OCI-M2 (cell line): ENCODE measurements at regions not wholly inside any gene's neighbourhood (a gene's known extent, or its start where the extent isn't known, plus 50 kb on each side); places are given as distances from the start of the nearest gene placed in this dataset.
"Not testable (repeated sequence)": the region's sequence is repeated elsewhere in the genome, so short reads cannot be mapped to it uniquely, and the experiment has no call there.

ENCODE experiments used
- DNase-seq: peaks from one replicate; lab custom pipeline; 2025; ENCODE audit not compliant: unreplicated experiment; lab: John Stamatoyannopoulos, UW

- DNase-seq: no peak
These were observed 55.2 kb downstream of the RPL22L1 start for GRCh38 chr3:170814822-170815221.

DNA sequence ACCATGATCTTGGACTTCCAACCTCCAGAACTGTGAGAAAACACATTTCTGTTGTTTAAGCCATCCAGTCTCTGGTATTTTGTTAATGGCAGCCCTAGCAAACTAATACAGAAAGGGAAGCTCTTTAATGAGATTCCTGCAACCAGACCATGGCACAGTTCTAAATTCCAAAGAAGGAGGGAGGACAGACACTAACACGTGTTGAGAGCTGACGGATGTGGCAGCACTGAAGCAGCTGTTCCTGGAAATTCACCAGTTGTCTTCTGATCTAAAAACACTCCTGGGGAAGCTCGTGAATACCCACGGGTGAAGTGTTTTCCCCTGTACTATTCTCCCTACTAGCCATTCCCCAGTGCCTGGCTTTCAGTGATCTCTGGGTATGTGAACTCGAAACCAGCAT, 56.7 kb downstream of the RPL22L1 start:
- no peak for DNase-seq

DNA sequence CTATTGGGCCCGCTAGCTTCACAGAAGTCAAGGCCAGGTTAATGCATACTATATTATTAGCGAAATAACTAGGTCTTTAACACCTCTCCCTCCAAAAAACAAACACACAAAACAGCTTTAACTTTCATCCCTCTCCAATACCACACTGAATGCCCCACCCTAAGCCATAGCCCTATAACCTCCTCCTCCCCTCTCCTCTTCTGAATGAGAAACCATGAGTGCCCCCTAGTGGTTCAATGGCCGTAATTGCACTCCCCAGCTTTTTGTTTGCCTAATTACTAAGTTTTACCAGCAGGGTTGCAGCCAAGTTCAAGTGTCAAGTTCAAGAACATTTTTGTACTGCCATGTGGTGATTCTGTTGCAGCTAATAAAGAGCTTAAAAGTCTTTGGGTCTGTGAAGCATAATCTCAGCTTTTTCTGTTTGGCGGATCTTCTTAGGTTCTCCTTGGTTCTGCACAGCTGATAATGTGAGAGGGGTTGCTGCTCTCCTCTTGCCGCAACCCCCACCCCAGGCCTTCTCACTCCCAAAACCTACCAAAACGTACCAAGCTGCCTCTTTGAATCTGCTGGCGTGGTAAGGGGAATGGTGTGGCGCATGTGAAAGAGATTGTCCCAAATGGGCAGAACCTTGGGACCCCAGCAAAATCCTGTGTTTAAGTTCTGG, 57.9 kb downstream of the RPL22L1 start:
- peak; percentile 30 for DNase-seq

GRCh38 chr3:170811515-170811914, 58.5 kb downstream of the RPL22L1 start:
- DNase-seq: no peak

GRCh38 chr3:170809975-170810357, 60.0 kb downstream of the RPL22L1 start:
- no peak for DNase-seq

- no peak for DNase-seq
These were observed 60.7 kb downstream of the RPL22L1 start for GRCh38 chr3:170809007-170809974.

GRCh38 chr3:170808041-170808440, 62.0 kb downstream of the RPL22L1 start:
- DNase-seq: no peak

- no peak for DNase-seq
These were observed 63.3 kb downstream of the RPL22L1 start for GRCh38 chr3:170806676-170807075.

- DNase-seq: no peak
These were observed 63.9 kb downstream of the RPL22L1 start for GRCh38 chr3:170806141-170806540.

GRCh38 chr3:170805296-170805695, 64.7 kb downstream of the RPL22L1 start:
- DNase-seq: not testable (repeated sequence)

GRCh38 chr3:170804634-170805033, 65.4 kb downstream of the RPL22L1 start:
- DNase-seq: not testable (repeated sequence)

GRCh38 chr3:170804078-170804477, 65.9 kb downstream of the RPL22L1 start:
- no peak for DNase-seq

DNA sequence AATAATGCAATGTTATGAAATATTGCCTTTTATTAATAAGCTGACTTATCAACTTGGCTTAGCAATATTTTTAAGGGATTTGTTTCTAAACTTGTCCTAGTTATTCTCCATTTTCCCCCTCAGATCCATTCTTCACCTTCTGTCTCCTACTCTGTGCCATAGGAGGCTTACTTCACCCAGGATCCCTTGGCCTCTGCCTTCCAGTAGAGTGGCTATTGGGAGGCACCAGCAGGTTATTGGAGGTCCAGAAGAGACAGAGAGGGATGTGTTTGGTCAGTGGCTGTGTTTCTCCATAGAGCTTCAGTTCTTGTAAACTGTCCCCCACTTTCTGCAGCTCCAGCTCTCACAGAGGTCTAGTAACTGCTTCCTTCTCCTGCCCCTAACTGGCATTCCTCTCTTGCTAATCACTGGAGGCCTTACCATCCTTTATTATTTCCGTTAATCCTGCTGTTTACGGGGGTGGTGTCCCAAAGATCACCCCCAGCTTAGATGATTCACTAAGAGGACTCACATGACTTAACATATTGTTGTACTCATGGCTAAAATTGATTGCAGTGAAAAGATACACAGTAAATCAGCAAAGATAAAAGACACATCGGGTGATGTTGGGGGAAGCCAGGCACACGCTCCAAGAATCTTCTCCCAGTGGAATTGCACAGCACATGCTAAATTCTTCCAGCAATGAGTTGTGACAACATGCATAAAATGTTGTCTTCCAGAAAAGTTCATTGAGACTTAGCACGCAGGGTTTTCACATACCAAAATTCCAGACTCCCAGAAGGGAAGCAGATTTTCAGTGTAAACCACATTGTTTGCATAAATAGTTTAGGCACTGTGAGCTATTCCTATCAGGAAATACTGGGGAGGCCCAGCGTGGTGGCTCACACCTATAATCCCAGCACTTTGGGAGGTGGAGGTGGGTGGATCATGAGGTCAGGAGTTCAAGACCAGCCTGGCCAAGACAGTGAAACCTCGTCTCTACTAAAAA, 67.5 kb downstream of the RPL22L1 start:
- no peak for DNase-seq

DNA sequence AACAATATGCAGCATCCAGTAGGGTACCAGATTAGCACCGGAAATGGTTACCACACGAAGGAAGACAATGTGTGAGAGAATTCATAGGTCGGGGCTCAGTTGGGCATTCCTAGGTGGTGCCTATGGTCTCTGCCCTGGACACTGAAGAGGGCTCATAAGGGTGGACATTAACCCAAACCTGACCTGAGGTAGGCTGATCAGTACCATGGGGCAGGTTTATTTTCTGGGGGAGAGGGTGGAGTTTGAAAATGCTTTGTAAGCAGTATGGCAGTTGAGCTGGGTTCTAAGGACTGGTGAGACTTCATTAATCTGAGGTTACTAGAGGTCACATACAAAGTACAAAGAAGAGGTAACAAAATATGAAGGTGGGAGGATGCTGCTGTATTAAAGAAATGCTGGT, 68.4 kb downstream of the RPL22L1 start:
- DNase-seq: no peak

- DNase-seq: not testable (repeated sequence)
These were observed 69.7 kb downstream of the RPL22L1 start for GRCh38 chr3:170800275-170800674.

- no peak for DNase-seq
These were observed 71.0 kb downstream of the RPL22L1 start for GRCh38 chr3:170799009-170799408.

DNA sequence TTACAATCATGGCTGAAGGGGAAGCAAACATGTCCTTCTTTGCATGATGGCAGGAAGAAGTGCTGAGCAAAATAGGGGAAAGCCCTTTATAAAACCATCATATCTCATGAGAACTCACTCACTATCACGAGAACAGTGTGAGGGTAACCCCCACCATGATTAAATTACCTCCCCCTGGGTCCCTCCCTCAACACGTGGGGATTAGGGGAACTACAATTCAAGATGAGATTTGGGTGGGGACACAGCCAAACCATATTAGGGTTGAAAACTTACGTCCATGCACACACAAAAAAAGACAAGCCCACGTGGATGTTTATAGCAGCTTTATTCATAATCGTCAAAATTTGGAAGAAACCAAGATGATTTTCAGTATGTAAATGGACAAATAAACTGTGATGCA, 72.3 kb downstream of the RPL22L1 start:
- DNase-seq: no peak

DNA sequence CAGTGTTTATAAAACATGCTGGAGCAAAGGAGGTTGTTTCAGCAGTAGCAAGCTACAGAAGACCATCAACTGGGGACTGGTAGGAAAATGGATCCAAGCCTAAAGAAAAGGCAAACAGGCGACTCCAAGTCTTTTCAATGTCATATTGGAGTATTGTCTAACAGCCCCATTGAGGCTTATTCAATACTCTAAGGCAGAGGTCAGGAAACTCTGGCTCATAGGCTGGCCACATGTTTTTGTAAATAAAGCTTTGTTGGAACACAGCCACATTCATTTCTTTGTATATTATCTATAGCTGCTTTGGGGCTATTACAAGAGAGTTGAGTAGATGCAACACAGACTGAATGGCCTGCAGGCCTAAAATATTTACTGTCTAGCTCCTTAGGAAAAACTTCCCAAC, 77.5 kb downstream of the RPL22L1 start:
- DNase-seq: no peak

- no peak for DNase-seq
These were observed 79.3 kb downstream of the RPL22L1 start for GRCh38 chr3:170790647-170791046.

- no peak for DNase-seq
These were observed 82.5 kb downstream of the RPL22L1 start for GRCh38 chr3:170787464-170787863.

DNA sequence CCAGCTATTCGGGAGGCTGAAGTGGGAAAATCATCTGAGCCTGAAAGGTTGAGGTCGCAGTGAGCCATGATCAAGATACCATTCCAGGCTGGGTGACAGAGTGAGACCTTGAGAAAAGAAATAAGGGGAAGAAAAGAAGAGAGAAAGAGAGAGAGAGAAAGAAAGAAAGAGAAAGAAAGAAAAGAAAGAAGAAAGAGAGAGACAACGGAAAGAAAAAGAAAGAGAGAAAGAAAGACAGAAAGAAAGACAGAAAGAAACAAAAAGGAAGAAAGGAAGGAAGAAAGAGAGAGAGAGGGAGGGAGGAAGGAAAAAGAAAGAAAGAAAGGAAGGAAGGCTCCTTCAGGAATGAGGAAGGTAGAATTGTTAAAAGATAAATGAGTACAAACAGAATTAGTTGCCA, 84.5 kb downstream of the RPL22L1 start:
- no peak for DNase-seq
